ENCODE measurements at regions not wholly inside any gene's neighbourhood (a gene's known extent, or its start where the extent isn't known, plus 50 kb on each side); places are given as distances from the start of the nearest gene placed in this dataset.

GRCh38 chr10:84824525-84824924 lies 496.1 kb downstream of the CCSER2 start:
- TF ChIP-seq, protein P1, sequence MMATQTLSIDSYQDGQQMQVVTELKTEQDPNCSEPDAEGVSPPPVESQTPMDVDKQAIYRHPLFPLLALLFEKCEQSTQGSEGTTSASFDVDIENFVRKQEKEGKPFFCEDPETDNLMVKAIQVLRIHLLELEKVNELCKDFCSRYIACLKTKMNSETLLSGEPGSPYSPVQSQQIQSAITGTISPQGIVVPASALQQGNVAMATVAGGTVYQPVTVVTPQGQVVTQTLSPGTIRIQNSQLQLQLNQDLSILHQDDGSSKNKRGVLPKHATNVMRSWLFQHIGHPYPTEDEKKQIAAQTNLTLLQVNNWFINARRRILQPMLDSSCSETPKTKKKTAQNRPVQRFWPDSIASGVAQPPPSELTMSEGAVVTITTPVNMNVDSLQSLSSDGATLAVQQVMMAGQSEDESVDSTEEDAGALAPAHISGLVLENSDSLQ (IDR thresholded peaks at IDR 0.05): no peak
- TF ChIP-seq HDGF (IDR thresholded peaks at IDR 0.05; ENCODE audit: borderline replicate concordance) (no peak), BHLHE40 (IDR thresholded peaks at IDR 0.05; ENCODE audit: borderline replicate concordance) (no peak)

All from HEK293T (cell line).